GM12865 (cell line): ENCODE measurements at regions not wholly inside any gene's neighbourhood (a gene's known extent, or its start where the extent isn't known, plus 50 kb on each side); places are given as distances from the start of the nearest gene placed in this dataset.

ENCODE experiments used
- DNase-seq: peaks from one replicate; pipeline ENCODE4 v3.0.0; 2010; ENCODE audit warnings: low read depth
- H3K4me3 ChIP-seq: 2 replicates; pipeline ENCODE4 v1.5.1; 2011; ENCODE audit warnings: mild to moderate bottlenecking, low read depth, low read length, control low read depth
- TF ChIP-seq, protein P1 (sequence below): IDR thresholded peaks from 2 replicates; pipeline ENCODE4 v1.5.1; 2011; ENCODE audit warnings: low read length, control low read depth, low read depth, inconsistent platforms; ENCODE audit not compliant: insufficient read depth; ENCODE audit errors: missing control alignments

DNA sequence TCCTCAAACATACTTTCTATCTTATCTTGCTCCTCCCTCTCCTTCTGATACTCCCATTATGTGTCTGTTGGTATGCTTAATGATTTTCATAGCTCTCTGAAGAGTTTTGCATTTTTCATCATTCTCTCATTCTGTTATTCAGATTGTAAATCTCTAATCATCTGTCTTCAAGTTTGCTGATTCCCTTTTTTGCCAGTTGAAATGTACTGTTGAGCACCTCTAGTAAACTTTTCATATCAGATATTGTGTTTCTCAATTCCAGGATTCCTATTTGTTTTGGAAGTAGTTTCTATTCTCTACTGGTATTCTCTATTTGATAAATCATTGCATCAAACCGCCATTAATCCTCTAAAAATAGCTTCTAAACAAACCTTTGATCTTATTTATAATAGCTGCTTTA lies 387.7 kb downstream of the PAX1 start:
- TF ChIP-seq, protein P1, sequence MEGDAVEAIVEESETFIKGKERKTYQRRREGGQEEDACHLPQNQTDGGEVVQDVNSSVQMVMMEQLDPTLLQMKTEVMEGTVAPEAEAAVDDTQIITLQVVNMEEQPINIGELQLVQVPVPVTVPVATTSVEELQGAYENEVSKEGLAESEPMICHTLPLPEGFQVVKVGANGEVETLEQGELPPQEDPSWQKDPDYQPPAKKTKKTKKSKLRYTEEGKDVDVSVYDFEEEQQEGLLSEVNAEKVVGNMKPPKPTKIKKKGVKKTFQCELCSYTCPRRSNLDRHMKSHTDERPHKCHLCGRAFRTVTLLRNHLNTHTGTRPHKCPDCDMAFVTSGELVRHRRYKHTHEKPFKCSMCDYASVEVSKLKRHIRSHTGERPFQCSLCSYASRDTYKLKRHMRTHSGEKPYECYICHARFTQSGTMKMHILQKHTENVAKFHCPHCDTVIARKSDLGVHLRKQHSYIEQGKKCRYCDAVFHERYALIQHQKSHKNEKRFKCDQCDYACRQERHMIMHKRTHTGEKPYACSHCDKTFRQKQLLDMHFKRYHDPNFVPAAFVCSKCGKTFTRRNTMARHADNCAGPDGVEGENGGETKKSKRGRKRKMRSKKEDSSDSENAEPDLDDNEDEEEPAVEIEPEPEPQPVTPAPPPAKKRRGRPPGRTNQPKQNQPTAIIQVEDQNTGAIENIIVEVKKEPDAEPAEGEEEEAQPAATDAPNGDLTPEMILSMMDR = no peak
- DNase-seq = no peak
- H3K4me3 ChIP-seq = no peak overlapping the region

DNA sequence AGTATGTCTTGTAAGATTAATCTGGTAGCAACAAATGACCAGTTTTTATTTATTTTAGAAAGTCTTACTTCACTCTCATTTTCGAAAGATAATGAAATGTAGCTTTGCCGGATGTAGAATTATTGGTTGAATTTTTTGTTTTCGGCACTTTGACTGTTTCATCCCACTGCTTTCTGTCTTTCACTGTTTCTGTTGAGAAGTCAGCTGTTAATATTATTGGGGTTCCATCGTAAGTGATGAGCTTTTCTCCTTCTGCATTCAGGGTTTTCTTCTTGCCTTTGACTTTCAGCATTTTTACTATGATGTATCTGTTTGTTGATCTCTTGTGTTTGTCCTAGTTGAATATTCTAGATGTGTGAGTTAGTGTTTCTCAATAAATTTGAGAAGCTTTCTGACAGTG lies 383.4 kb downstream of the PAX1 start:
- TF ChIP-seq, protein P1 = no peak
- DNase-seq = no peak

DNA sequence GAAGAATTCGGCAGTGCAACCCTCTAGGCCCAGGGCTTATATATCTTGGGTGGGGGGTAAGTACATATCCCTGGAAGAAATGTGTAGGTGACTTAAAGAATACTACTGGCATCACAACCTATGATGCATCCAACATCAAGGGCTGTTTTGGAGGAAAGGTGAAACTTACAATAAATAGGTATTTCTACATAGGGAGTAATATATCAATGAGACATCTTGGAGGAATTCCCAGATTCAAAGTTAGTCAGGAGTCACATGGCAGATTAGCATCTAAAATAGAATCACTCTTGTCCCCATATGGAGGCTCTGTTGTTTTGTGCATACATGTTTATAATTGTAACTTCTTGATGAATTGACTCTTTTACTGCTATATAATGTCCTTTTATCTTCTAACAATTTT lies 375.5 kb downstream of the PAX1 start:
- TF ChIP-seq, protein P1 = no peak

More for the DNA sequence above, 383.4 kb downstream of the PAX1 start:
- no peak overlapping the region for H3K4me3 ChIP-seq

DNA sequence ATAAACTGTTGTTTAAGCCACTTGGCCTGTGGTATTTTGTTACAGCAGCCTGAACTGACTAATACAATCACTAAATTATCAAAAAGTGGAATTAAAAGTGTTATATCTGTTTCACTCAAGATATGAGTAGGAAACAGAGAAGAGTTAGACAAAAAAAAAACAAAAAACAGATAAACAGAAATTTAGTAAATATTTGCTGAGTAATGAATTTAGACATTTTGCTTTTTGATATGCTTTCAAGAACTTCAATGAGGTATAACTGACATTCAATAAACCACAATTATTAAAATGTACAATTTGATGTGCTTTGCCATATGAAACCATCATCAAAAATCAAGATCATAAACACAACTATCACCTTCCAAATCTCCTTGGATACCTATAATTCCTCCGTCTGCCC lies 369.2 kb downstream of the PAX1 start:
- no peak for DNase-seq
- no peak overlapping the region for H3K4me3 ChIP-seq
- TF ChIP-seq, protein P1 = no peak

More for the DNA sequence above, 375.5 kb downstream of the PAX1 start:
- DNase-seq = no peak
- H3K4me3 ChIP-seq = no peak overlapping the region

DNA sequence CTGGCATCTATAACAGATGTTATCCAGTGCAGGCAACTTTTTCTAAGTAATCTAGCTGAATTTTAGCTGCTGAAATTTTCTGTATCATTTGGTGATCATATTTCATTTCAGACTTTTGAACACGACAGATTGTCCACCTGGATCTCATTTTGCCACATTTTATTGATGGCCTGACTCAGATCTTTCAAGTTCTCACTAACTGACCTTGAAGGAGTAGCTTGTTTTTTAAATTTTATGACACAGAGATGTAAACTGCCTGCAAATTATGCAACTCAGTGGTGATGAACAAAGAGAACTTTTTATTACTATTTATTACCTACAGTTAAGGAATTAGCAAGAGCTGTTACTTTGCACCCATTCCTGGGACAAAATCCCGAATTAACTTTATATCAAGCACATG lies 366.4 kb downstream of the PAX1 start:
- H3K4me3 ChIP-seq = no peak overlapping the region
- TF ChIP-seq, protein P1 = no peak
- no peak for DNase-seq

DNA sequence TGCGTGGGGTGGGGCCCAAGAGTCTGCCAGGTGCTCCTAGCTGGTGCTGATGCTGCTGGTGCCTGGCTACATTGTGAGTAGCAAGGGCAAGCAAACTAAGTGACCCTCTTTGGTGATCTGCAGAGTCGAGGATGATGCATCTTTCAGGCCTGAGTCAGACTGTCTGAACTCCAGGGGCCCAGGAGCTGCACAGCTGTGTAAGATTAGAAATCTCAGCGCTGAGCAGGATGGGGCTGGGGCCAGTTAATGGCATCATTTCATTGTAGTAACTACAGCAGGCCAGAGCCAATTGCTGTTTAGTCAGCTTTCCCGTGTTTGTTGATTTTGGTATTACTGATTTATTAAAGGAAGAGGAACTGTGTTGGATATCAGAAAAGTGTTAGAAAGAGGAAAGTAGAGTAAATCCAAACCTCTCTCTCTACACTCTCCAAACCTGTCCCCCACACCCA lies 365.2 kb downstream of the PAX1 start:
- no peak overlapping the region for H3K4me3 ChIP-seq
- DNase-seq = no peak
- TF ChIP-seq, protein P1 = no peak

DNA sequence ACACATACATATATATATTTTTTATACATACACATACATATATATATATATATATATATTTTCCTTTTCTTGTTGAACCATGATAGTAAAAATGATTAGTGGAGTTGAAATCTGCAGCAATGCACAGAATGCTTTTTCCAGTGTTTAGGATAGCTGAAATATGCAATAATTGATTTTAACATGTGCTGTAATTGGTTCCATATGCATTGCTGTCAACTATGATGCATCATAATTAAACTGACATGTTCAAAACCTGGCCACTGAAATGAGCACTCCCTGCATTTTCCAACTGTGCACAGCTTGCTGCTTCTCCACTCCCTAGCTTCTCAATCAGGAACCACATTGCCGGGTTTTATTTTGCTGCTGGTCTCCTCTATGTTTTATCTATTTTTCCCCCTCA lies 358.3 kb downstream of the PAX1 start:
- no peak for DNase-seq
- TF ChIP-seq, protein P1 = no peak

More for the DNA sequence above, 358.3 kb downstream of the PAX1 start:
- H3K4me3 ChIP-seq = no peak overlapping the region
